HEK293 (cell line): ENCODE measurements at regions not wholly inside any gene's neighbourhood (a gene's known extent, or its start where the extent isn't known, plus 50 kb on each side); places are given as distances from the start of the nearest gene placed in this dataset.

Experiments used
- CTCF ChIA-PET: fragments of 350-600 bp; formaldehyde crosslinking; extraction: SDS; loops from one replicate; lab custom pipeline; 2021; ENCODE audit warnings: antibody characterized with exemption; lab: Yijun Ruan, JAX
- POLR2A ChIA-PET: fragments of 300-600 bp; formaldehyde crosslinking; extraction: SDS; loops from one replicate; lab custom pipeline; 2020; ENCODE audit warnings: antibody characterized with exemption, inconsistent platforms; lab: Yijun Ruan, JAX
- H3K27ac ChIP-seq: fragments of 200-500 bp; sonication (Bioruptor generic); 2 replicates; pipeline ENCODE4 v1.5.1; 2014; ENCODE audit warnings: low read depth, low read length, control low read depth, inconsistent platforms; ENCODE audit errors: extremely low read depth
- H3K36me3 ChIP-seq, 2 experiments: fragments of 200-500 bp in 1 of 2; sonication (Bioruptor generic) in 1 of 2; 1 replicate in 1 of 2; 2 replicates in 1 of 2; pipeline ENCODE4 v1.5.1; 2014 to 2017; ENCODE audit warnings: inconsistent platforms in 2 of 2, low read length in 2 of 2; ENCODE audit not compliant: control insufficient read depth in 2 of 2, insufficient read depth in 1 of 2
- H3K4me1 ChIP-seq: fragments of 200-500 bp; sonication (Bioruptor generic); 2 replicates; pipeline ENCODE4 v1.5.1; 2014; ENCODE audit warnings: mild to moderate bottlenecking, low read length, inconsistent platforms; ENCODE audit not compliant: control insufficient read depth, insufficient read depth
- H3K4me3 ChIP-seq: 2 replicates; pipeline ENCODE4 v1.5.1; 2011; ENCODE audit warnings: low read depth, mild to moderate bottlenecking, control low read depth, low read length, moderate library complexity
- H3K9me3 ChIP-seq: fragments of 200-500 bp; sonication (Bioruptor generic); 2 replicates; pipeline ENCODE4 v1.5.1; 2014; ENCODE audit warnings: low read depth, low read length, inconsistent platforms; ENCODE audit not compliant: control insufficient read depth, insufficient read depth
- AEBP2 ChIP-seq: fragments of 450-650 bp; formaldehyde crosslinking; IDR thresholded peaks from 2 replicates; pipeline ENCODE4 v1.5.1; 2016; ENCODE audit warnings: missing biosample characterization, missing genetic modification characterization, borderline replicate concordance
- BCL11A ChIP-seq: fragments of 450-650 bp; formaldehyde crosslinking; IDR thresholded peaks from 2 replicates; pipeline ENCODE4 v1.5.1; 2016; ENCODE audit warnings: low read depth, missing biosample characterization, missing genetic modification characterization
- CTCF ChIP-seq: fragments of 450-650 bp; formaldehyde crosslinking; IDR thresholded peaks from 2 replicates; pipeline ENCODE4 v1.5.1; 2016; ENCODE audit warnings: missing biosample characterization, missing genetic modification characterization
- GLI2 ChIP-seq: fragments of 450-650 bp; formaldehyde crosslinking; IDR thresholded peaks from 2 replicates; pipeline ENCODE4; 2017; ENCODE audit warnings: missing biosample characterization, missing genetic modification characterization, low read depth, borderline replicate concordance
- IKZF3 ChIP-seq: fragments of 450-650 bp; IDR thresholded peaks from 2 replicates; pipeline ENCODE4 v1.5.0; 2018; ENCODE audit warnings: missing biosample characterization, mild to moderate bottlenecking, missing genetic modification characterization, moderate library complexity
- PRDM6 ChIP-seq: fragments of 450-650 bp; formaldehyde crosslinking; IDR thresholded peaks from 2 replicates; pipeline ENCODE4 v1.5.1; 2017; ENCODE audit warnings: missing biosample characterization, missing genetic modification characterization
- ZBTB21 ChIP-seq: fragments of 450-650 bp; formaldehyde crosslinking; IDR thresholded peaks from 2 replicates; pipeline ENCODE4 v1.5.1; 2017; ENCODE audit warnings: missing biosample characterization, missing genetic modification characterization
- ZBTB26 ChIP-seq: fragments of 450-650 bp; formaldehyde crosslinking; optimal IDR thresholded peaks from 2 replicates; pipeline ENCODE3; 2016; ENCODE audit warnings: missing biosample characterization, mild to moderate bottlenecking, missing genetic modification characterization
- ZBTB44 ChIP-seq: fragments of 450-650 bp; IDR thresholded peaks from 2 replicates; pipeline ENCODE4 v1.5.1; 2018; ENCODE audit warnings: missing biosample characterization, mild to moderate bottlenecking, missing genetic modification characterization
- ZBTB8A ChIP-seq: fragments of 450-650 bp; formaldehyde crosslinking; IDR thresholded peaks from 2 replicates; pipeline ENCODE4 v1.5.1; 2016; ENCODE audit warnings: missing biosample characterization, missing genetic modification characterization
- ZNF133 ChIP-seq: fragments of 450-650 bp; formaldehyde crosslinking; IDR thresholded peaks from 2 replicates; pipeline ENCODE4 v1.5.1; 2016; ENCODE audit warnings: missing biosample characterization, missing genetic modification characterization
- ZNF23 ChIP-seq: fragments of 450-650 bp; formaldehyde crosslinking; IDR thresholded peaks from 2 replicates; pipeline ENCODE4 v1.5.1; 2016; ENCODE audit warnings: missing biosample characterization, missing genetic modification characterization, borderline replicate concordance
- ZNF311 ChIP-seq: fragments of 450-650 bp; formaldehyde crosslinking; IDR thresholded peaks from 2 replicates; pipeline ENCODE4 v1.5.1; 2017; ENCODE audit warnings: missing biosample characterization, missing genetic modification characterization, borderline replicate concordance
- ZNF366 ChIP-seq: fragments of 450-650 bp; formaldehyde crosslinking; conservative IDR thresholded peaks from 2 replicates; pipeline ENCODE4 v1.5.1; 2016; ENCODE audit warnings: missing biosample characterization, missing genetic modification characterization
- ZNF391 ChIP-seq: fragments of 450-650 bp; formaldehyde crosslinking; IDR thresholded peaks from 2 replicates; pipeline ENCODE4 v1.5.1; 2016; ENCODE audit warnings: low read depth, missing biosample characterization, missing genetic modification characterization, borderline replicate concordance
- ZNF404 ChIP-seq: fragments of 450-650 bp; formaldehyde crosslinking; IDR thresholded peaks from 2 replicates; pipeline ENCODE4 v1.5.1; 2017; ENCODE audit warnings: missing biosample characterization, missing genetic modification characterization
- ZNF426 ChIP-seq: fragments of 450-650 bp; formaldehyde crosslinking; IDR thresholded peaks from 2 replicates; pipeline ENCODE4 v1.5.1; 2017; ENCODE audit warnings: missing biosample characterization, missing genetic modification characterization, mild to moderate bottlenecking, inconsistent platforms, moderate library complexity
- ZNF610 ChIP-seq: fragments of 450-650 bp; formaldehyde crosslinking; IDR thresholded peaks from 2 replicates; pipeline ENCODE4 v1.5.1; 2016; ENCODE audit warnings: missing biosample characterization, missing genetic modification characterization, borderline replicate concordance
- ZSCAN18 ChIP-seq: fragments of 450-650 bp; formaldehyde crosslinking; IDR thresholded peaks from 2 replicates; pipeline ENCODE4 v1.5.1; 2016; ENCODE audit warnings: missing biosample characterization, missing genetic modification characterization
- ZSCAN4 ChIP-seq: fragments of 450-650 bp; formaldehyde crosslinking; IDR thresholded peaks from 2 replicates; pipeline ENCODE4 v1.5.1; 2017; ENCODE audit warnings: missing biosample characterization, missing genetic modification characterization

- TF ChIP-seq ZNF366 (tag by site-specific recombination) (no peak), CTCF (tag by site-specific recombination) (no peak), GLI2 (no peak)
- TF ChIP-seq, all 188 proteins: peak for 0
Observed at GRCh38 chr1:189819751-189820150, 657.9 kb downstream of the BRINP3 start (continued).

GRCh38 chr1:189821833-189822232 lies 655.8 kb downstream of the BRINP3 start:
- Histone ChIP-seq H3K4me3 (no peak overlapping the region), H3K36me3 (no peaks in the 10 kb centered on the region), H3K4me1 (no peaks in the 10 kb centered on the region), H3K27ac (no peak overlapping the region), H3K9me3 (no peaks in the 10 kb centered on the region)
- TF ChIP-seq ZNF23, result no peak
- no peak for TF ChIP-seq PRDM6 (tag by site-specific recombination)
- no peak for TF ChIP-seq ZNF133
- no peak for TF ChIP-seq ZBTB44 (tag by site-specific recombination)
- no peak for TF ChIP-seq ZSCAN4 (tag by site-specific recombination)
- TF ChIP-seq ZNF366 (tag by site-specific recombination), result no peak
- no peak for TF ChIP-seq ZBTB21 (tag by site-specific recombination)
- TF ChIP-seq ZNF391, result no peak
- POLR2A ChIA-PET, result no interaction called here
- CTCF ChIA-PET, result no interaction called here

- no peaks in the 10 kb centered on the region for H3K36me3 ChIP-seq
- H3K27ac ChIP-seq, result no peak overlapping the region
- H3K9me3 ChIP-seq, result no peaks in the 10 kb centered on the region
- no peak overlapping the region for H3K4me3 ChIP-seq
- ChIA-PET CTCF (no interaction called here), POLR2A (no interaction called here)
- H3K4me1 ChIP-seq, result no peaks in the 10 kb centered on the region
- TF ChIP-seq ZBTB8A (tag by site-specific recombination), result no peak
- TF ChIP-seq ZSCAN18, result no peak
- TF ChIP-seq ZBTB26 (tag by site-specific recombination), result no peak
- TF ChIP-seq BCL11A (tag by site-specific recombination), result no peak
- no peak for TF ChIP-seq ZNF426 (tag by site-specific recombination)
- TF ChIP-seq ZNF610 (tag by site-specific recombination), result no peak
- no peak for TF ChIP-seq ZNF404
- no peak for TF ChIP-seq IKZF3 (tag by site-specific recombination)
- no peak for TF ChIP-seq AEBP2 (tag by site-specific recombination)
- no peak for TF ChIP-seq ZNF311
Observed at GRCh38 chr1:189834813-189835212, 642.9 kb downstream of the BRINP3 start.
